T47D (cell line): ENCODE measurements at regions not wholly inside any gene's neighbourhood (a gene's known extent, or its start where the extent isn't known, plus 50 kb on each side); places are given as distances from the start of the nearest gene placed in this dataset.

Experiments
- DNase-seq, 2 experiments: peaks; one replicate each; pipeline versions ENCODE4 v3.0.0 to v3.0.0-alpha.2; 2011 to 2012; ENCODE audit warnings: low read depth in 1 of 2, low spot score in 1 of 2
- JUND ChIP-seq: IDR thresholded peaks from 2 replicates; pipeline ENCODE4 v1.6.1; 2012; ENCODE audit warnings: low read depth
- in situ Hi-C: cut with HindIII; loops from 2 replicates; pipeline ENCODE4 v1.10.0; 2016; ENCODE audit warnings: low sequenced_read_pairs, low pct_unique_long_range_greater_than_20kb

DNA sequence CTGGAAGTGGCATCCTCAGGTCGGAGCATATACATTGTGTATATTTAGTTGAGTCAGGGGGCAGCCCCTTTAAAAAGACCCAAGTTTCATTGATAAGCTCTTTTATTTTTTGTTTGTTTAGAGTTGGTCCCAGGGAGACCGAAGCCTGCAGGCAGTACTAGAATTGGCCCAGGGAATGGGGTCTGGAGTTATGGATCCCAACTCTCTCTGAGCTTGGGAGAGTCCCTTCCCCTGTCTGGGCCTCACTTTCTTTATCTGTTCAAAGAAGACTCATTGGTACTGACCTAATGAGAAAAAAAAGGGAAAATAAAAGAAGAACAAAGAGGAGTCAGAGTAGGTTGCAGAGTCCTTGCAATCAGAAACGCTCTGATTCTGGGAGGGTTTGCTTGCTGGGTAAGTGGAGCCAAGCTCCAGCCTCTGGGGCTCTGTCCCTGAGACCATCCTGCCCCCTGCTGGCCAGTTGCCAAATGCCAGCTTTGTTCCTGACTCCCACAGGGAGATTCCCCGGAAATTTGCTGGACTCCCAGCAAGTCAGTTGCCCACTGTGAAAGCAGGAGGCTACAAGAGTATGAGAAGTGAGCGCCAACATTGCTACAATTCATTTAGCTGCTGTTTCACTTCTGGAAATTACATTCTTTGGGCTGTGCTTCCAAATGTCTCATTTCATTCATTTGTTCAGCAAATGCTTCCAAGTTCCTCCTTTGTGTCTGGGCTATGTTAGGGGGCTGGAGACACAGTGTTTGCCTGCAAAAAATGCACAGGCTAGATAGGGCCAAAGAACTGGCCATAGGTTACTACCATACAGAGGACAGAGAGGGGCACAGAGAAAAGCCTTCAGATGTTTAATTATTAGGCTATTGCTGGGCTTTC lies 156.2 kb downstream of the MELK start:
- TF ChIP-seq JUND: no peak
- peak; percentile 29 to 69 for DNase-seq
- in situ Hi-C loops: no loop called here

DNA sequence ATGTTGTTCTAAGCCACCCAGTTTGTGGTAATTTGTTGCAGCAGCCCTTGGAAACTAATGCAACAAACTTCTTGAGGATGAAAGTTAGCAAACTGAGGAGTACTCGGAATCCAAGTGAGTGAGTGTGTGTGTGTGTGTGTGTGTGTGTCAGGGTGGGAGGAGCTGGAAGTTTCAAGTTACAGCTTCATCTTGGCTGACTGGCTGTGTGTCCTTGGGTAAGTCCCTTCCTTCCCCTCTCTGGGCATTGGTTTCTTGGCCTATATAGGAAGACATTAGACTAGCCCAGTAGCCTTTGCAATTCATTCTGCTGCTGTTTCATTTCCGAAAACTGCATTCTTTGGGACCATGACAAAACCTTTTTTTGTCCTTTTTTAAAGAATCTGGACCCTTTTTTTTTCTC lies 157.2 kb downstream of the MELK start:
- TF ChIP-seq JUND: no peak
- DNase-seq: peak in 1 of 2 experiments; percentile 36
- in situ Hi-C loops: no loop called here

DNA sequence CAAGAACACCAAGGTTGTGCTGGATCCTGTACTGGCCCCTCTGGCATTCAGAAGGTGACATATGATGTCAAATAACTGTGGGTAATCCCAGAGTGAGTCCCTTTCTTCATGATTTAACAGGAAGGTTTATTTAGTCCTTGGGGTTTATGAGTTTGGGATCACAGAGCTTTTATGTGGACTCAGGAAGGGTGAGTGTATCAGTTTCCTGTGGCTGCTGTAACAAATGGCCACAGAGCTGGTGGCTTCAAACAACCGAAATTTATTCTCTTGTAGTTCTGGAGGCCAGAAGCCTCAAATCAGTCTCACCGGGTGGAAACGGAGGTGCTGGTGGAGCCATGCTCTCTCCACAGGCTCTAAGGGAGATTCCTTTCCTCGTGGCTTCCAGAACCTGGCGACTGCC lies 157.7 kb downstream of the MELK start:
- no peak for TF ChIP-seq JUND
- DNase-seq: no peak
- in situ Hi-C loops: no loop called here

DNA sequence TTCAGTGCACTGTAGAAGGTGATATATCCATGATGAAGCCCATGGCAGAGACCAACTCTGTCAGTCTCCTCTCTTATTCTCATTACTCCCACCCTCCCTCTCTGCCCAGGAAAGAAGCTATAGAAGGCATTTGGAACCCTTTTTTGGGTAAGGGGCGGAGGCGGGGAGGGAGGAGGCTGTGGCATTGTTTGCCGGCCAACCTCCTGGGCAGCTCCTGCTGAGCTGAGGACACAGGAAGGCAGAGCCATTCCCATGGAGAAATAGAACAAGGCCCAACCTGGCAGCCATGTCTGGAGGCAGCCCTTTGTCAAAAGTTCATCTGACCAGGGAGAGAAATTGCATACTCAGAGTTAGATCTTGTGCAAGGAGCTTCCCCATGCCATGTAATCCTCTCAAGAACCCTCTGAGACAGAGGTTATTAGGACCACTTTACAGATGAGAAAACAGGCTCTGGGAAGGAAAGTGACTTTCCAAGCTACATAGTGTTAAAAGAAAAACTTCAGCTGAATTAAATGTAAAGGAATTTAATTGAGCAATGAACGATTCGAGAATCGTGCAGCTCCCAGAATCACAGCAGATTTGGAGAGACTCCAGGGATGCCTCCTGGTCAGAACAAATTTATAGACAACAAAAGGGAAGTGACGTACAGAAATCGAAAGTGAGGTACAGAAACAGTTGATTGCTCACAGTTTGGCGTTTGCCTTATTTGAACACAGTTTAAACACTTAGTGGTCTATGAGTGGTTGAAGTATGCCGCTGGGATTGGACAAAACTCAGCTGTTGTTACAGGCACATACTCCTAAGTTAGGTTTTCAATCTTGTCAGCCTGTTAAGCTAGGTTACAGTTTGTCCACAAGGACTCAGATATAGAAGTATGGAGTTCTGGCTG lies 158.6 kb downstream of the MELK start:
- TF ChIP-seq JUND: no peak
- in situ Hi-C loops: no loop called here
- DNase-seq: no peak

DNA sequence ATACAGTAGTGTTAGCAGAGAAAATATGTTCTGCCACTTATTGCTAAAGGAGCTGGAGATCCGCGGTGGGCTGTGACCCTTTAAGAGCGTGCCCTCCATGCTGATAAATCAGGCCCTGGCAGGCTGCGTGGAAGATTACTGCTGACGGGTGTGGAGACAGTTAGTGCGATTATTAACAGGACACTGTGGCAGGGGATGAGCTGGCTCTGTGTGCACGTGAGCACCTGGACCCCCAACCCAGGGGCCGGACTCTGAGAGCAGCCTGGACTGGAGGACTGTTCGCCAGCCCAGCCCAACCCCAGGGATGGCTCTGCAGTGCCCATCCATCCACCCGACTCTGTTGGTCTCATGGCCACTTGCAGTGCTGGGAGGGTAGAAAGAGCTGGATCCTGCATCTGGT lies 162.0 kb downstream of the MELK start:
- no peak for TF ChIP-seq JUND
- in situ Hi-C loops: no loop called here
- DNase-seq: no peak

DNA sequence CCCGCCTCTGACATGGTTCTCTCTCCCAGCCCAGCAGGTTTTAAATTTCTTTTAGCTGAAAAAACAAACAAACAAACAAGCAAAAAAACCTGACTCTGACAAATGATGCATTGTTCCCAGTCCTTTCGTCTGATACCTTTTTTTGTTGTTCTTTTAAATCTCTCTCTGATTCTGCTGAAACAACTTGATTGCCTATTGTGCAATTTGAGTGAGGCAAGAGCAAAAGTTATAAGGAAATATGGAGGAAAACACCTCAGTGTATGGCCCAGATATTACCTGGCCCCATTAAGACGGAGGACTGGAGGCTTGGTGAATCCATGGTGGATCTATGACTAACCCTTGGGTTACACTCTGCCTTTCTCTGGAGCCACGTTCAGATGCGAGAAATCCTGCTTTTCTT lies 164.0 kb downstream of the MELK start:
- in situ Hi-C loops: no loop called here
- no peak for TF ChIP-seq JUND
- DNase-seq: no peak

DNA sequence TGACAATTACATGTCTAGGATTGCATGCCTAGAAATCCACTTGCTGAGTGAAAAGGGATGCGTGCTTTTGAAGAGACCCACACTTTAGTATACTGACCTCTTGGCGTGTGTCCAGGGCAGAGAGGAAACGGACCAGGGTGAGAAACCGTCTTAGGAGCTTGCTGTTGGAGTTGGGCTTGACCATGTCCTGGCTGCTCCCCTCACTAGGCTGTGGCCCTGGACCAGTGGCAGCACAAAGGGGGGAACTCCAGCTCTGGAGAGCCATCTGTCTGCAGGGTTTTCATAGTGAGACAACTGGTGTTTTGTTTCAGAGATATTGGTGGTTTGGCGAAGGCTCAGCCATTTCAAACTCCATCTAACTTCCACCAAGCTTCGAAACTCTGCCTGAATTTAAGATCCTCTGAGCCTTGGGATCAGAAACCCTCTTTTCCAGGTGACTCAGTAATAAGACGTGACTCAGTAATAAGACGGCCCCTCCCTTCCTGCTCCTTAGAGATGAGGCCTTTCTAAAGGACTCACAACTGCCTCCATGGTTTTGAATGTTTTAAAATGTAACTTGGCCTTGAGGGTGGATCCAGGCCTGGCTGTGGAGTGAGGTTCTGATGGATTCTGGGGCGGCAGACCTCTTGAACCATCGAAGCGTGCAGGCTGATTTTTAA lies 165.8 kb downstream of the MELK start:
- in situ Hi-C loops: no loop called here
- no peak for DNase-seq
- TF ChIP-seq JUND: no peak

DNA sequence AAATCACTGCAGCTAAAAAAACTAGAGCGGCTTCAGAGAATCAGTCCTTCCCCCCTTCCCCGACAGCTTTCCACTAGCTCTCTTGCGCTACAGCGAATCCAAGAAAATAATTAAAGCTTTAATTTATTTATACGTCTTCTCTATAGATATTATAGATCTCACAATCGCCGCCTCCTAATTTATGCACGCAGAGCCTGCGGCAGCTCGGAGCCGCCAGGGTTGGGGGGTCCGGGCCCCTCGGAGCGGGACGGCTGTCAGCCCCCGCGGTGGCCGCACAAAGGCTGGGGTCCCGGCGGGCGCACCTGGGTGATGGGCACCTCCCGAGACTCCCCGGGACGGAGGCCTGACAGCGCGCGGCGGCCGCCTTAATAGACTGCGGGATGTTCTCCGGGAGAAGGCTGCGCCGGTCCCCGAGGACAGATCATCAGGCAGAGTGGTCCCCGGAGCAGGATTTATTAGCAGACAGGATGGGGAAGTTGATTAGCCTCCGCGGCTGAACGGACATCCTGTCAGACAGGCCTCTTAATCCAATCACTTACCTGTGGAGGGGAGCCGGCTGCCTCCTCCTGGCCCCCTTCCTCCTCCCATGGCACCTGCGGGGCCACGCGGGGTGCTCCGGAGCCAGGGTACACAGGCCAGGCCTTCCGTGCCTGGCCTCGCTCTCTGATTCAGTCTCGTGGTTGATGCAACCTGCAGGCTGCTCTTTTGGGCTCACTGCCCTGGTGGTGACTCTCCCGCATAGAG lies 166.8 kb downstream of the MELK start:
- DNase-seq: no peak
- no peak for TF ChIP-seq JUND
- in situ Hi-C loops: no loop called here

DNA sequence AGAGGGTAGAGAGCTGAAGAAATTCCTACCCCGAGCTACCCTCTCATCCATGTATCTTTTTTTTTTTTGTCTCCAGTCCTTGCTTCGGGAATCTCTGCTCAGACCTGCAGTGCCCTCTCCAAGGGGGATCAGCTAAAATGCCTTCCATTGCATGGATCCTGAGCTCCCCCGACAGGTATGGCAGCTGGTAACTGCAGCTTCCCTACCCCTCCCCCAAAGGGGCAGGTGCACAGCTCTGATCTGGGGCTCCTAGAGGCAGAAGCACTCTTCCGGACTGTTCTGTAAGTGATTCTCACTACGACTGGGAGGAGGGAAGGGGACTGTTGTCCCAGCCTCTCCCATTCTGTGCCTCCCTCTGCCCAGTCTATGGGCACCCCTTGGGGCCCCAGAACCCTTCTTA lies 169.6 kb downstream of the MELK start:
- in situ Hi-C loops: no loop called here
- no peak for DNase-seq
- TF ChIP-seq JUND: no peak

DNA sequence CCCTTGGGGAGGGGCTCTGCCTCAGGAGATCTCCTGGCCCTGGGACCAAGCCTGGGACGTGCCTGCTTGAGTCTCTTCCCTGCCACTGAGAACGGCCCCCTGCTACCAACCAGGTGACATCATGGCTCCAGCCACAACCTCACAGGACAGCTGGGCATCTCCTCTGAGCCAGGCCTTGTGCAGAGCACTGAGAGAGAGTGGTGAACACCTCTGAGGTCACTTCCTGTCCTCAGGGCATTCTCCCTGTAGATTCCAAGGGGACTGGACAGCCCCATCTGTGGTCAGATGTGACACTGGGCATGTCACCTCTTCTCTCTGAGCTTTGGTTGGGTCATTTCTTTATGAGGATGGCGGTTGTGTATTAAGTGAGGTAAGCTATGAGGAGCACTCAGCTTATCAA lies 172.0 kb downstream of the MELK start:
- in situ Hi-C loops: no loop called here
- TF ChIP-seq JUND: no peak
- no peak for DNase-seq

DNA sequence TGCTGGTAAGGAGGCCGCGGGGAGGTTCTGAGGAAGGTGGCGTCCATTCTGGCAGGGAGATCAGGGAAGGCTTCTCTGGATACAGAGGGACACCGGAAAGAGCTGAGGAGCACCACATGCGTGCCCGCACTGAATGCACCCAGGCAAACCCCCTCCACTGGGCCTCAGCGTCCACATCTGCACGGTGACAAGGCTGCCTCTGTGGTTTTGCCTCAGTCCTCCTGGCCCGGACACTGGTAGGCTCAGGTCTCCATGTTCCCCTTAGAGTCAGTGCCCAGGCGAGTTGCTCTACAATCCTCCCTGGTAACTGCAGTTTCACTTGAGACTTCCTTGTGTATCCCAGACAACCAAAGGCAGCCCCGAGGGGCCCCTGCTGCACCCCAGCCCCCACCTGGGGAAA lies 173.3 kb downstream of the MELK start:
- in situ Hi-C loops: no loop called here
- no peak for DNase-seq
- no peak for TF ChIP-seq JUND

DNA sequence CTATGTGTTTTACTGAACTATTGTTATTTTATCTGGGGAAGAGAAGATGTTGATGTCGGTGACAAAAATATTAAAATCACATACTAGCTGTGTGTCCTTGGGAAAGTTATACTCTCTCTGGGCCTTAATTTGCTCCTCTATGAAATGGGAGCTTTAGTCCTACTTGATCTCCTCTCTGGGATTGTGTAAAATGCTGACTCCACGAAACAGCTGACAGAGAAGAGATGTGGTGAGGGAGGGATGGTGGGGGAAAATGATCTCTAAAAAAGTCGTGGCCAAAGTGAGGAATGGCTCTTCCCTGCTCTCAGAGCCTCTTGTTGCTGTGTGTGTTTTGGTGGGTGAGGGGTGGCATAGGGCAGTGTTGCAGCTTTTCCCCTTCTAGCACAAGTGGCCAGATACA lies 173.7 kb downstream of the MELK start:
- DNase-seq: no peak
- in situ Hi-C loops: no loop called here
- no peak for TF ChIP-seq JUND
